A673 (cell line): ENCODE measurements at regions not wholly inside any gene's neighbourhood (a gene's known extent, or its start where the extent isn't known, plus 50 kb on each side); places are given as distances from the start of the nearest gene placed in this dataset.

Experiments
- EZH2 ChIP-seq: fragments of 200-600 bp; sonication (generic); IDR thresholded peaks from 2 replicates; pipeline ENCODE4 v1.6.1; 2017; ENCODE audit warnings: borderline replicate concordance, low read depth, mild to moderate bottlenecking, mixed read lengths, antibody characterized with exemption, low read length; ENCODE audit not compliant: poor library complexity, severe bottlenecking
- TF ChIP-seq, protein P1 (sequence below): fragments of 300-800, 200-600 bp; sonication (generic); conservative IDR thresholded peaks from 2 replicates; pipeline ENCODE4 v1.5.1; 2017; ENCODE audit warnings: low read depth, mild to moderate bottlenecking, antibody characterized with exemption, low read length, moderate library complexity, mixed read lengths

DNA sequence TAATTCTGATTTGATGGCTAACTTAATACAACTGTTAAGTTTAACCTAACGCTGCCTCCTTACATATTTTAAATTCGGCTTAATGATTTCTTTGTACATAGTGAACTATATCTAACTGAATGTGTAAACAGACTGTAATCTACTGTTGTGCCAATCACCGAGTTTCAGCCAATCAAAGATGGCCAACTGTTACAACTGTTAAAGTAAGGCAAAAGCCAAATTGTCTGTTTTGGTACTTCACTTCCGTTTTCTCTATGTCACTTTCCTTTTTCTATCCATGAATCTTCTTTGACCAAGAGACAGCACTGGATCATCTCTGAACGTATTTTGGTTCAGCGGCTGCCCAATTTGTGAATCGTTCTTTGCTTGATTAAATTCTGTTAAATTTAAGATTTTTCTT lies 137.0 kb downstream of the LMLN start:
- TF ChIP-seq, protein P1, sequence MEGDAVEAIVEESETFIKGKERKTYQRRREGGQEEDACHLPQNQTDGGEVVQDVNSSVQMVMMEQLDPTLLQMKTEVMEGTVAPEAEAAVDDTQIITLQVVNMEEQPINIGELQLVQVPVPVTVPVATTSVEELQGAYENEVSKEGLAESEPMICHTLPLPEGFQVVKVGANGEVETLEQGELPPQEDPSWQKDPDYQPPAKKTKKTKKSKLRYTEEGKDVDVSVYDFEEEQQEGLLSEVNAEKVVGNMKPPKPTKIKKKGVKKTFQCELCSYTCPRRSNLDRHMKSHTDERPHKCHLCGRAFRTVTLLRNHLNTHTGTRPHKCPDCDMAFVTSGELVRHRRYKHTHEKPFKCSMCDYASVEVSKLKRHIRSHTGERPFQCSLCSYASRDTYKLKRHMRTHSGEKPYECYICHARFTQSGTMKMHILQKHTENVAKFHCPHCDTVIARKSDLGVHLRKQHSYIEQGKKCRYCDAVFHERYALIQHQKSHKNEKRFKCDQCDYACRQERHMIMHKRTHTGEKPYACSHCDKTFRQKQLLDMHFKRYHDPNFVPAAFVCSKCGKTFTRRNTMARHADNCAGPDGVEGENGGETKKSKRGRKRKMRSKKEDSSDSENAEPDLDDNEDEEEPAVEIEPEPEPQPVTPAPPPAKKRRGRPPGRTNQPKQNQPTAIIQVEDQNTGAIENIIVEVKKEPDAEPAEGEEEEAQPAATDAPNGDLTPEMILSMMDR: no peak
- TF ChIP-seq EZH2: no peak
